HepG2 (cell line): ENCODE measurements at regions not wholly inside any gene's neighbourhood (a gene's known extent, or its start where the extent isn't known, plus 50 kb on each side); places are given as distances from the start of the nearest gene placed in this dataset.

Experiments used
- DPF2 ChIP-seq: sonication (generic); formaldehyde crosslinking; IDR thresholded peaks from 2 replicates; pipeline ENCODE4 v1.4.0; 2020; ENCODE audit warnings: mild to moderate bottlenecking, low read depth, missing genetic modification reagents, borderline replicate concordance
- FOSL2 ChIP-seq: sonication (generic); formaldehyde crosslinking; IDR thresholded peaks from 2 replicates; pipeline ENCODE4 v1.4.0; 2020; ENCODE audit warnings: missing genetic modification reagents
- KDM3A ChIP-seq: IDR thresholded peaks from 2 replicates; pipeline ENCODE4 v1.6.1; 2018; ENCODE audit warnings: low read depth, missing compliant biosample characterization
- KLF16 ChIP-seq, 2 experiments: sonication (generic) in 1 of 2; formaldehyde crosslinking in 1 of 2; IDR thresholded peaks; 2 replicates each; pipeline versions ENCODE4 v1.6.1 to v1.8.0; 2016 to 2023; ENCODE audit warnings: missing genetic modification reagents in 2 of 2, missing compliant biosample characterization in 1 of 2
- MAZ ChIP-seq, 2 experiments: sonication (generic) in 1 of 2; formaldehyde crosslinking in 1 of 2; IDR thresholded peaks; 2 replicates each; pipeline versions ENCODE4 v1.5.0 to v1.6.1; 2012 to 2020; ENCODE audit warnings: low read depth in 2 of 2, mild to moderate bottlenecking in 2 of 2, borderline replicate concordance in 1 of 2, improper control_type of control experiment in 1 of 2, low read length in 1 of 2, missing genetic modification reagents in 1 of 2, moderate library complexity in 1 of 2
- MBD4 ChIP-seq: IDR thresholded peaks from 2 replicates; pipeline ENCODE4 v1.6.1; 2012; ENCODE audit warnings: low read length, inconsistent platforms, borderline replicate concordance
- MEIS2 ChIP-seq: sonication (generic); formaldehyde crosslinking; IDR thresholded peaks from 2 replicates; pipeline ENCODE4 v1.9.0; 2021; ENCODE audit warnings: mild to moderate bottlenecking, missing genetic modification reagents
- REPIN1 ChIP-seq: sonication (generic); formaldehyde crosslinking; IDR thresholded peaks from 2 replicates; pipeline ENCODE4 v1.8.0; 2022; ENCODE audit warnings: missing genetic modification reagents, low read depth, mild to moderate bottlenecking, borderline replicate concordance
- TBX3 ChIP-seq: fragments of 450-650 bp; IDR thresholded peaks from 2 replicates; pipeline ENCODE4 v1.6.1; 2017; ENCODE audit warnings: antibody characterized with exemption, mild to moderate bottlenecking, inconsistent platforms, borderline replicate concordance
- ZNF407 ChIP-seq: sonication (generic); formaldehyde crosslinking; IDR thresholded peaks from one replicate; pipeline ENCODE4 v1.5.1; 2020; ENCODE audit warnings: mild to moderate bottlenecking, missing genetic modification reagents; ENCODE audit errors: not compliant biosample characterization
- ZNF552 ChIP-seq: sonication (generic); formaldehyde crosslinking; IDR thresholded peaks from 2 replicates; pipeline ENCODE4 v1.9.0; 2022; ENCODE audit warnings: missing genetic modification reagents, mild to moderate bottlenecking, borderline replicate concordance
- ZNF567 ChIP-seq: sonication (generic); formaldehyde crosslinking; IDR thresholded peaks from 2 replicates; pipeline ENCODE4 v1.8.1; 2023; ENCODE audit warnings: mild to moderate bottlenecking, missing genetic modification reagents, borderline replicate concordance
- ZNF615 ChIP-seq: sonication (generic); formaldehyde crosslinking; IDR thresholded peaks from 2 replicates; pipeline ENCODE4 v1.5.0; 2020; ENCODE audit warnings: mild to moderate bottlenecking, missing genetic modification reagents, borderline replicate concordance
- ZNF775 ChIP-seq: sonication (generic); formaldehyde crosslinking; IDR thresholded peaks from 2 replicates; pipeline ENCODE4 v1.4.0; 2020; ENCODE audit warnings: missing genetic modification reagents, mild to moderate bottlenecking, moderate library complexity, borderline replicate concordance
- ZNF83 ChIP-seq: sonication (generic); formaldehyde crosslinking; IDR thresholded peaks from 2 replicates; pipeline ENCODE4 v1.4.0; 2020; ENCODE audit warnings: missing genetic modification reagents, mild to moderate bottlenecking, borderline replicate concordance
- TF ChIP-seq, protein P1 (sequence below): sonication (generic); formaldehyde crosslinking; IDR thresholded peaks from 2 replicates; pipeline ENCODE4 v1.4.0; 2020; ENCODE audit warnings: missing genetic modification reagents
- TF ChIP-seq, protein P2 (sequence below): fragments of 450-650 bp; IDR thresholded peaks from 2 replicates; pipeline ENCODE4 v1.6.1; 2016

DNA sequence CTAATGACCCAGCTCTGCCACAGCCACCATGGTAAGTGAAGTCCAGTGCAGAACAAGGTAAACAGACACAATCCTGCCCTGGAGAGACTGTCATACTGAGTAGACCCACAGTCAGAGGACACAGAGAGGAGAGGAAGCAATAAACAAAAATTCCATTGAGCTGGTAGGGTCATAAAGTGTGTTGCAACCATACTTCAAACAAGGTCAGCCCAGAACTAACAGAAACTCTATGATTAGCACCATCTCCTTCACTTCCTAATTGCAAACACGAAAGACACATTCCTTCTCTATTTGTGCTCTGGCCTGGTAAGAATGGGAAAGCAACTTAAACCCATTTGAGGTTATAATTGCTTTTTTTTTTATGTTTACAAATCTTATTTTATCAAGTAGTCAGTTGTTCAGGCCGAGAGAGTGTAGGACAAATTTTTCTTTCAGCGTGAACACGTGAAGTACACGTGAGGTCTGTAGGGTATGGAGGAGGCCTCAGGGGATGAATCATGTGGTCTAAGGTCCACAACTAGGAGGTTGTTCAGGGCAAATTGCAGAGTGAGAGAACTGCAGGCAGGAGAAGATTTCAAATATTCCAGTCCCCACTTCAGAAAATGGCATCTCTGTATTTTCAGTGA lies 71.4 kb upstream of the GLS start (continued):
- TF ChIP-seq ZNF83, result no peak
- TF ChIP-seq ZNF407 (CRISPR knock-in tag), result no peak
- peak; percentile 95 for TF ChIP-seq DPF2
- TF ChIP-seq, protein P1, sequence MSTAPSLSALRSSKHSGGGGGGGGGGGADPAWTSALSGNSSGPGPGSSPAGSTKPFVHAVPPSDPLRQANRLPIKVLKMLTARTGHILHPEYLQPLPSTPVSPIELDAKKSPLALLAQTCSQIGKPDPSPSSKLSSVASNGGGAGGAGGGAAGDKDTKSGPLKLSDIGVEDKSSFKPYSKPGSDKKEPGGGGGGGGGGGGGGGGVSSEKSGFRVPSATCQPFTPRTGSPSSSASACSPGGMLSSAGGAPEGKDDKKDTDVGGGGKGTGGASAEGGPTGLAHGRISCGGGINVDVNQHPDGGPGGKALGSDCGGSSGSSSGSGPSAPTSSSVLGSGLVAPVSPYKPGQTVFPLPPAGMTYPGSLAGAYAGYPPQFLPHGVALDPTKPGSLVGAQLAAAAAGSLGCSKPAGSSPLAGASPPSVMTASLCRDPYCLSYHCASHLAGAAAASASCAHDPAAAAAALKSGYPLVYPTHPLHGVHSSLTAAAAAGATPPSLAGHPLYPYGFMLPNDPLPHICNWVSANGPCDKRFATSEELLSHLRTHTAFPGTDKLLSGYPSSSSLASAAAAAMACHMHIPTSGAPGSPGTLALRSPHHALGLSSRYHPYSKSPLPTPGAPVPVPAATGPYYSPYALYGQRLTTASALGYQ (CRISPR knock-in tag), result peak; percentile 97
- peak in 1 of 2 experiments; percentile 95; a peak in 2 of 4 replicates for TF ChIP-seq KLF16 (CRISPR knock-in tag; IDR thresholded peaks at IDR 0.05)
- TF ChIP-seq REPIN1 (CRISPR knock-in tag), result peak; percentile 83; the same call in 1 of the 2 replicates
- TF ChIP-seq, protein P2, sequence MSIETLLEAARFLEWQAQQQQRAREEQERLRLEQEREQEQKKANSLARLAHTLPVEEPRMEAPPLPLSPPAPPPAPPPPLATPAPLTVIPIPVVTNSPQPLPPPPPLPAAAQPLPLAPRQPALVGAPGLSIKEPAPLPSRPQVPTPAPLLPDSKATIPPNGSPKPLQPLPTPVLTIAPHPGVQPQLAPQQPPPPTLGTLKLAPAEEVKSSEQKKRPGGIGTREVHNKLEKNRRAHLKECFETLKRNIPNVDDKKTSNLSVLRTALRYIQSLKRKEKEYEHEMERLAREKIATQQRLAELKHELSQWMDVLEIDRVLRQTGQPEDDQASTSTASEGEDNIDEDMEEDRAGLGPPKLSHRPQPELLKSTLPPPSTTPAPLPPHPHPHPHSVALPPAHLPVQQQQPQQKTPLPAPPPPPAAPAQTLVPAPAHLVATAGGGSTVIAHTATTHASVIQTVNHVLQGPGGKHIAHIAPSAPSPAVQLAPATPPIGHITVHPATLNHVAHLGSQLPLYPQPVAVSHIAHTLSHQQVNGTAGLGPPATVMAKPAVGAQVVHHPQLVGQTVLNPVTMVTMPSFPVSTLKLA, result peak; percentile 98
- 0 out of 2 replicates have a peak, but pooled peaks have one; percentile 71 for TF ChIP-seq ZNF567 (CRISPR knock-in tag)
- peak; percentile 98 for TF ChIP-seq TBX3
- TF ChIP-seq MBD4, result peak; percentile 96; the same call in 1 of the 2 replicates
- TF ChIP-seq ZNF615 (CRISPR knock-in tag), result peak; percentile 95; the same call in 1 of the 2 replicates
- TF ChIP-seq MEIS2 (CRISPR knock-in tag), result peak; percentile 85
- peak; percentile 82; the same call in 1 of the 2 replicates for TF ChIP-seq KDM3A (CRISPR knock-in tag)
- TF ChIP-seq ZNF775 (CRISPR knock-in tag), result peak; percentile 91
- TF ChIP-seq MAZ (IDR thresholded peaks at IDR 0.05; ENCODE audit: borderline replicate concordance, low read depth, low read length), result no peak
- TF ChIP-seq MAZ (CRISPR knock-in tag; IDR thresholded peaks at IDR 0.05; ENCODE audit: low read depth), result peak; percentile 74
- 0 out of 2 replicates have a peak, but pooled peaks have one; percentile 84 for TF ChIP-seq ZNF552 (CRISPR knock-in tag)
- peak; percentile 99 for TF ChIP-seq FOSL2
